HEK293 (cell line): ENCODE measurements at regions not wholly inside any gene's neighbourhood (a gene's known extent, or its start where the extent isn't known, plus 50 kb on each side); places are given as distances from the start of the nearest gene placed in this dataset.

Source experiments
- CTCF ChIA-PET: fragments of 350-600 bp; formaldehyde crosslinking; extraction: SDS; loops from one replicate; lab custom pipeline; 2021; ENCODE audit warnings: antibody characterized with exemption; lab: Yijun Ruan, JAX
- POLR2A ChIA-PET: fragments of 300-600 bp; formaldehyde crosslinking; extraction: SDS; loops from one replicate; lab custom pipeline; 2020; ENCODE audit warnings: antibody characterized with exemption, inconsistent platforms; lab: Yijun Ruan, JAX
- H3K27ac ChIP-seq: fragments of 200-500 bp; sonication (Bioruptor generic); 2 replicates; pipeline ENCODE4 v1.5.1; 2014; ENCODE audit warnings: low read depth, low read length, control low read depth, inconsistent platforms; ENCODE audit errors: extremely low read depth
- H3K36me3 ChIP-seq, 2 experiments: fragments of 200-500 bp in 1 of 2; sonication (Bioruptor generic) in 1 of 2; 1 replicate in 1 of 2; 2 replicates in 1 of 2; pipeline ENCODE4 v1.5.1; 2014 to 2017; ENCODE audit warnings: inconsistent platforms in 2 of 2, low read length in 2 of 2; ENCODE audit not compliant: control insufficient read depth in 2 of 2, insufficient read depth in 1 of 2
- H3K4me1 ChIP-seq: fragments of 200-500 bp; sonication (Bioruptor generic); 2 replicates; pipeline ENCODE4 v1.5.1; 2014; ENCODE audit warnings: mild to moderate bottlenecking, low read length, inconsistent platforms; ENCODE audit not compliant: control insufficient read depth, insufficient read depth
- H3K4me3 ChIP-seq: 2 replicates; pipeline ENCODE4 v1.5.1; 2011; ENCODE audit warnings: low read depth, mild to moderate bottlenecking, control low read depth, low read length, moderate library complexity
- H3K9me3 ChIP-seq: fragments of 200-500 bp; sonication (Bioruptor generic); 2 replicates; pipeline ENCODE4 v1.5.1; 2014; ENCODE audit warnings: low read depth, low read length, inconsistent platforms; ENCODE audit not compliant: control insufficient read depth, insufficient read depth
- KLF1 ChIP-seq: fragments of 450-650 bp; formaldehyde crosslinking; IDR thresholded peaks from 2 replicates; pipeline ENCODE4 v1.5.1; 2016; ENCODE audit warnings: missing biosample characterization, missing genetic modification characterization
- PRDM1 ChIP-seq: fragments of 450-650 bp; formaldehyde crosslinking; IDR thresholded peaks from 2 replicates; pipeline ENCODE4; 2016; ENCODE audit warnings: missing biosample characterization, missing genetic modification characterization
- PRDM4 ChIP-seq: fragments of 450-650 bp; formaldehyde crosslinking; IDR thresholded peaks from 2 replicates; pipeline ENCODE4 v1.5.1; 2017; ENCODE audit warnings: missing biosample characterization, missing genetic modification characterization
- ZBTB48 ChIP-seq: fragments of 450-650 bp; formaldehyde crosslinking; IDR thresholded peaks from 2 replicates; pipeline ENCODE4 v1.5.1; 2016; ENCODE audit warnings: missing biosample characterization, missing genetic modification characterization
- ZIC2 ChIP-seq: fragments of 450-650 bp; formaldehyde crosslinking; IDR thresholded peaks from 2 replicates; pipeline ENCODE4 v1.5.1; 2016; ENCODE audit warnings: missing biosample characterization, missing genetic modification characterization
- ZNF157 ChIP-seq: fragments of 450-650 bp; formaldehyde crosslinking; IDR thresholded peaks from 2 replicates; pipeline ENCODE4 v1.5.1; 2016; ENCODE audit warnings: missing biosample characterization, missing genetic modification characterization
- ZNF169 ChIP-seq: fragments of 450-650 bp; formaldehyde crosslinking; IDR thresholded peaks from 2 replicates; pipeline ENCODE4 v1.5.1; 2016; ENCODE audit warnings: missing biosample characterization, missing genetic modification characterization
- ZNF223 ChIP-seq: fragments of 450-650 bp; formaldehyde crosslinking; IDR thresholded peaks from 2 replicates; pipeline ENCODE4 v1.5.1; 2016; ENCODE audit warnings: missing biosample characterization, missing genetic modification characterization
- ZNF623 ChIP-seq: fragments of 450-650 bp; formaldehyde crosslinking; IDR thresholded peaks from 2 replicates; pipeline ENCODE4 v1.5.1; 2016; ENCODE audit warnings: missing biosample characterization, missing genetic modification characterization
- ZNF777 ChIP-seq: fragments of 450-650 bp; formaldehyde crosslinking; IDR thresholded peaks from 2 replicates; pipeline ENCODE4 v1.5.1; 2017; ENCODE audit warnings: missing biosample characterization, missing genetic modification characterization, borderline replicate concordance
- ZNF785 ChIP-seq: fragments of 450-650 bp; formaldehyde crosslinking; IDR thresholded peaks from 2 replicates; pipeline ENCODE4 v1.5.1; 2016; ENCODE audit warnings: missing biosample characterization, missing genetic modification characterization
- TF ChIP-seq, protein P1 (sequence below): fragments of 450-650 bp; formaldehyde crosslinking; IDR thresholded peaks from 2 replicates; pipeline ENCODE4 v1.5.1; 2016; ENCODE audit warnings: missing biosample characterization, missing genetic modification characterization
- TF ChIP-seq, protein P2 (sequence below): fragments of 450-650 bp; formaldehyde crosslinking; IDR thresholded peaks from 2 replicates; pipeline ENCODE4 v1.5.1; 2016; ENCODE audit warnings: missing biosample characterization, missing genetic modification characterization

GRCh38 chr18:41262688-41263087 lies 692.3 kb upstream of the PIK3C3 start (continued):
- TF ChIP-seq, protein P1, sequence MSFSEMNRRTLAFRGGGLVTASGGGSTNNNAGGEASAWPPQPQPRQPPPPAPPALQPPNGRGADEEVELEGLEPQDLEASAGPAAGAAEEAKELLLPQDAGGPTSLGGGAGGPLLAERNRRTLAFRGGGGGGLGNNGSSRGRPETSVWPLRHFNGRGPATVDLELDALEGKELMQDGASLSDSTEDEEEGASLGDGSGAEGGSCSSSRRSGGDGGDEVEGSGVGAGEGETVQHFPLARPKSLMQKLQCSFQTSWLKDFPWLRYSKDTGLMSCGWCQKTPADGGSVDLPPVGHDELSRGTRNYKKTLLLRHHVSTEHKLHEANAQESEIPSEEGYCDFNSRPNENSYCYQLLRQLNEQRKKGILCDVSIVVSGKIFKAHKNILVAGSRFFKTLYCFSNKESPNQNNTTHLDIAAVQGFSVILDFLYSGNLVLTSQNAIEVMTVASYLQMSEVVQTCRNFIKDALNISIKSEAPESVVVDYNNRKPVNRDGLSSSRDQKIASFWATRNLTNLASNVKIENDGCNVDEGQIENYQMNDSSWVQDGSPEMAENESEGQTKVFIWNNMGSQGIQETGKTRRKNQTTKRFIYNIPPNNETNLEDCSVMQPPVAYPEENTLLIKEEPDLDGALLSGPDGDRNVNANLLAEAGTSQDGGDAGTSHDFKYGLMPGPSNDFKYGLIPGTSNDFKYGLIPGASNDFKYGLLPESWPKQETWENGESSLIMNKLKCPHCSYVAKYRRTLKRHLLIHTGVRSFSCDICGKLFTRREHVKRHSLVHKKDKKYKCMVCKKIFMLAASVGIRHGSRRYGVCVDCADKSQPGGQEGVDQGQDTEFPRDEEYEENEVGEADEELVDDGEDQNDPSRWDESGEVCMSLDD (tag by site-specific recombination), result no peak

- Histone ChIP-seq H3K4me3 (no peak overlapping the region), H3K4me1 (no peaks in the 10 kb centered on the region), H3K9me3 (no peaks in the 10 kb centered on the region), H3K36me3 (no peaks in the 10 kb centered on the region), H3K27ac (no peak overlapping the region)
- no peak for TF ChIP-seq ZNF785 (tag by site-specific recombination)
- TF ChIP-seq, protein P2, sequence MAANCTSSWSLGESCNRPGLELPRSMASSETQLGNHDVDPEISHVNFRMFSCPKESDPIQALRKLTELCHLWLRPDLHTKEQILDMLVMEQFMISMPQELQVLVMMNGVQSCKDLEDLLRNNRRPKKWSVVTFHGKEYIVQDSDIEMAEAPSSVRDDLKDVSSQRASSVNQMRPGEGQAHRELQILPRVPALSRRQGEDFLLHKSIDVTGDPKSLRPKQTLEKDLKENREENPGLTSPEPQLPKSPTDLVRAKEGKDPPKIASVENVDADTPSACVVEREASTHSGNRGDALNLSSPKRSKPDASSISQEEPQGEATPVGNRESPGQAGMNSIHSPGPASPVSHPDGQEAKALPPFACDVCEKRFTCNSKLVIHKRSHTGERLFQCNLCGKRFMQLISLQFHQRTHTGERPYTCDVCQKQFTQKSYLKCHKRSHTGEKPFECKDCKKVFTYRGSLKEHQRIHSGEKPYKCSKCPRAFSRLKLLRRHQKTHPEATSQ (tag by site-specific recombination), result no peak
- TF ChIP-seq ZNF223 (tag by site-specific recombination), result no peak
- TF ChIP-seq ZBTB48 (tag by site-specific recombination), result no peak
- TF ChIP-seq ZNF169 (tag by site-specific recombination), result no peak
- TF ChIP-seq PRDM4, result no peak
- CTCF ChIA-PET, result no interaction called here
- POLR2A ChIA-PET, result no interaction called here
These were observed 710.4 kb upstream of the PIK3C3 start for GRCh38 chr18:41244591-41245037.

GRCh38 chr18:41237317-41237716 lies 717.7 kb upstream of the PIK3C3 start:
- POLR2A ChIA-PET, result no interaction called here
- no peaks in the 10 kb centered on the region for H3K9me3 ChIP-seq
- no peaks in the 10 kb centered on the region for H3K36me3 ChIP-seq
- no peaks in the 10 kb centered on the region for H3K4me1 ChIP-seq
- CTCF ChIA-PET, result no interaction called here
- no peak for TF ChIP-seq ZNF623
- no peak for TF ChIP-seq ZNF777 (tag by site-specific recombination)
- TF ChIP-seq ZIC2 (tag by site-specific recombination), result no peak
- H3K27ac ChIP-seq, result no peak overlapping the region
- H3K4me3 ChIP-seq, result no peak overlapping the region

DNA sequence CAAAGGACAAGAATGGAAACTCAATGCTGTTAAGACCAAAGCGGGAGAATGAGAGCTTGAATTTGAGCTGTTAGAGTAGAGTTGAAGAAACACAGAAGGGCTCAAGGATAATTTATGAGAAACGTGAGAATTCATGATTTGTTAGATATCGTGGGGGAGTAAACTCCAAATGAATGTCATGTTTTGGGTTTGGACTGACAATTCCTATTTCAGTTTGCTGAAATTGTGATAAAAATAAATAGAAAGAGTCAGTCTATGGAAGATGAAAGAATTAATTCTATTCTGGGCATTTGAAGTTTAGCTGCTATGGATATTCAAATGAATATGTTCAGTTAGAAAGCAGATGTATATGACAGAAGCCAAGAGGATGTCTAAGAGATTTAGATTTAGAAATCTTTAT lies 723.4 kb upstream of the PIK3C3 start:
- H3K4me3 ChIP-seq, result no peak overlapping the region
- no peaks in the 10 kb centered on the region for H3K36me3 ChIP-seq
- H3K27ac ChIP-seq, result no peak overlapping the region
- ChIA-PET POLR2A (no interaction called here), CTCF (no interaction called here)
- no peaks in the 10 kb centered on the region for H3K4me1 ChIP-seq
- H3K9me3 ChIP-seq, result no peaks in the 10 kb centered on the region
- TF ChIP-seq PRDM1 (tag by site-specific recombination), result no peak
- TF ChIP-seq KLF1 (tag by site-specific recombination), result no peak
- no peak for TF ChIP-seq ZNF157 (tag by site-specific recombination)
